PC-9 (cell line): ENCODE measurements at regions not wholly inside any gene's neighbourhood (a gene's known extent, or its start where the extent isn't known, plus 50 kb on each side); places are given as distances from the start of the nearest gene placed in this dataset.

Source experiments
- EZH2 ChIP-seq: fragments of 200-600 bp; sonication (generic); IDR thresholded peaks from 2 replicates; pipeline ENCODE4 v1.8.0; 2017; ENCODE audit warnings: antibody characterized with exemption, low read depth
- TF ChIP-seq, protein P1 (sequence below): fragments of 200-600 bp; sonication (generic); conservative IDR thresholded peaks from 2 replicates; pipeline ENCODE4 v1.6.1; 2017; ENCODE audit warnings: mixed run types, antibody characterized with exemption, mild to moderate bottlenecking, moderate library complexity

DNA sequence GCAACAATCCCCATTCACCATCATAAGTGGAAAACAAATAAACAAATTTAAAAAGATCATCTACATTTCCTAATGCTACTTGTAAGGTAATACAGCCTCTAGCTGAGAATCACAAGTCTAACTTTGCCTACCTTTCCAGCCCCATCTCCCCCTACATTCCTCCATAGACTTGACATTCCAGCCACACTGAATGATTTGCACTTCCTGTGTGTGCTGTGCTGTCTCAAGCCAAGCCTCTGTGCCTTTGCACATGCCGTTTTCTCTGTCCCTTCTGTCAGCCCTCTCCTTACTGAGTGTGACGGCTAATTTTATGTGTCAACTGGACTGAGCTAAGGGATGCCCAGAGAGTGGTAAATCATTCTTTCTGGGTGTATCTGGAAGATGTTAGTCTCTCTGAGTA is 82.4 kb upstream of the MBIP start:
- TF ChIP-seq, protein P1, sequence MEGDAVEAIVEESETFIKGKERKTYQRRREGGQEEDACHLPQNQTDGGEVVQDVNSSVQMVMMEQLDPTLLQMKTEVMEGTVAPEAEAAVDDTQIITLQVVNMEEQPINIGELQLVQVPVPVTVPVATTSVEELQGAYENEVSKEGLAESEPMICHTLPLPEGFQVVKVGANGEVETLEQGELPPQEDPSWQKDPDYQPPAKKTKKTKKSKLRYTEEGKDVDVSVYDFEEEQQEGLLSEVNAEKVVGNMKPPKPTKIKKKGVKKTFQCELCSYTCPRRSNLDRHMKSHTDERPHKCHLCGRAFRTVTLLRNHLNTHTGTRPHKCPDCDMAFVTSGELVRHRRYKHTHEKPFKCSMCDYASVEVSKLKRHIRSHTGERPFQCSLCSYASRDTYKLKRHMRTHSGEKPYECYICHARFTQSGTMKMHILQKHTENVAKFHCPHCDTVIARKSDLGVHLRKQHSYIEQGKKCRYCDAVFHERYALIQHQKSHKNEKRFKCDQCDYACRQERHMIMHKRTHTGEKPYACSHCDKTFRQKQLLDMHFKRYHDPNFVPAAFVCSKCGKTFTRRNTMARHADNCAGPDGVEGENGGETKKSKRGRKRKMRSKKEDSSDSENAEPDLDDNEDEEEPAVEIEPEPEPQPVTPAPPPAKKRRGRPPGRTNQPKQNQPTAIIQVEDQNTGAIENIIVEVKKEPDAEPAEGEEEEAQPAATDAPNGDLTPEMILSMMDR, result no peak
- no peak for TF ChIP-seq EZH2
